Spleen (tissue), 11 donors: ENCODE measurements at regions not wholly inside any gene's neighbourhood (a gene's known extent, or its start where the extent isn't known, plus 50 kb on each side); places are given as distances from the start of the nearest gene placed in this dataset.
A peak's percentile ranks its signal among the peaks of the same experiment; 100 is the strongest.

Experiments used
- DNase-seq: peaks from one replicate; pipeline ENCODE4 v3.0.0-alpha.2; 2020
- H3K27ac ChIP-seq, 8 donors: fragments of 200-600 bp; sonication (generic) in 7 of 8; 1 replicate in 4 of 8; 2 replicates in 4 of 8; pipeline versions ENCODE4 v1.5.0 to v1.8.0; 2016 to 2021; ENCODE audit warnings: inconsistent platforms in 4 of 8, mild to moderate bottlenecking in 4 of 8, moderate library complexity in 1 of 8
- H3K27me3 ChIP-seq, 7 donors: fragments of 200-600 bp; sonication (generic) in 6 of 7; replicated peaks in 1 of 7; 1 replicate in 4 of 7; 2 replicates in 3 of 7; pipeline versions ENCODE4 v1.5.0 to v1.8.0; 2016 to 2021; ENCODE audit warnings: inconsistent platforms in 3 of 7, mild to moderate bottlenecking in 1 of 7
- H3K36me3 ChIP-seq, 6 donors: fragments of 200-600 bp; sonication (generic) in 5 of 6; 1 replicate in 4 of 6; 2 replicates in 2 of 6; pipeline versions ENCODE4 v1.5.0 to v1.8.0; 2016 to 2021; ENCODE audit warnings: inconsistent platforms in 2 of 6
- H3K4me1 ChIP-seq, 6 donors: fragments of 200-600 bp; sonication (generic) in 5 of 6; 1 replicate in 3 of 6; 2 replicates in 3 of 6; pipeline versions ENCODE4 v1.5.0 to v1.8.0; 2016 to 2021; ENCODE audit warnings: inconsistent platforms in 3 of 6
- H3K4me3 ChIP-seq, 8 donors: fragments of 200-600 bp; sonication (generic) in 7 of 8; 1 replicate in 4 of 8; 2 replicates in 4 of 8; pipeline versions ENCODE4 v1.5.0 to v1.8.0; 2016 to 2021; ENCODE audit warnings: inconsistent platforms in 4 of 8, mild to moderate bottlenecking in 4 of 8, moderate library complexity in 2 of 8
- H3K9me3 ChIP-seq, 8 donors: fragments of 200-600 bp; sonication (generic) in 7 of 8; 1 replicate in 4 of 8; 2 replicates in 4 of 8; pipeline versions ENCODE4 v1.5.0 to v1.8.0; 2016 to 2021; ENCODE audit warnings: inconsistent platforms in 4 of 8
- CTCF ChIP-seq, 11 experiments: fragments of 200-600 bp in 7 of 11; fragments of 450-650 bp in 4 of 11; sonication (generic) in 4 of 11; IDR thresholded peaks in 8 of 11; conservative IDR thresholded peaks in 3 of 11; 1 replicate in 7 of 11; 2 replicates in 4 of 11; pipeline versions ENCODE4 v1.4.0 to v1.8.0; 2016 to 2021; ENCODE audit warnings: antibody characterized with exemption in 11 of 11, inconsistent platforms in 4 of 11, mild to moderate bottlenecking in 1 of 11
- POLR2A ChIP-seq, 3 donors: fragments of 450-650 bp; IDR thresholded peaks; one replicate each; pipeline ENCODE4 v1.5.1; 2017; ENCODE audit warnings: antibody characterized with exemption in 3 of 3, mild to moderate bottlenecking in 1 of 3
- POLR2AphosphoS5 ChIP-seq, 3 donors: sonication (generic); formaldehyde crosslinking; IDR thresholded peaks; one replicate each; pipeline ENCODE4 v1.5.1; 2017; ENCODE audit warnings: antibody characterized with exemption in 3 of 3
- WGBS, 5 donors: extraction: QIAGEN DNeasy Blood & Tissue Kit in 3 of 5; methylation state at CpG; one replicate each; pipeline versions ENCODE4 v1.1.5 to v1.1.7; 2013 to 2018; 5-methylcytosine and 5-hydroxymethylcytosine counted together
- intact Hi-C: fragments of 100-400 bp; cut with DNase I; formaldehyde crosslinking; loops from one replicate; pipeline ENCODE4 v1.15.0; 2023; ENCODE audit warnings: low total_unique reads
- donor health status: healthy with polysubstance abuse.
- donor health status: DM: no; HTN: no; CAD: no; lungs with moderate emphysema.
- donor health status: DM: no; HTN: no; CAD: no.
- donor health status: Bipolar disorder and iron deficiency.
- donor health status: healthy.
- donor health status: DM: no; HTN: no; CAD: no.
- donor health status: DM: yes; HTN: yes; CAD: no.

DNA sequence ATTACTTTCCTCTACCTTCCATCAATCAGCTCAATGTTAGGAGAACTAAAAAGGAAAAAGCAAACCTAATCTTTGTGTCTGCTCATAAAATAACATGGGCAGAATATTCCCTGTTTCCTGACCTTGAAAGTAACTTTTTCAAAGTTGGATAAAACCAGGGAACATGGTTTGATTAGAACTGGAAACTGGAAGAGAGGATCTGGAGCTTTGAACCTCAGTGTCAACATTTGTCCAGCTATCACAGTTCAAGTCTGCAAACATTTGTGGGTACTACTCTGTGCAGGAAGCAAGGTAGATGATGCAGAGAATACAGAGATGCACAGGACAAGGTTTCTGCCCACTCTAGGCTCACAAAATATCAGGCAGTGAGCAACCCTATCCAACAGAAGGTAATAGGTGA lies 86.4 kb upstream of the TAB3 start:
- intact Hi-C loops = no loop called here
- Histone ChIP-seq H3K27me3 (peaks cover 0 to 5% (median 0%) of the 10 kb centered on the region in 7 donors), H3K36me3 (no peaks in the 10 kb centered on the region), H3K4me3 (no peak overlapping the region), H3K27ac (no peak overlapping the region), H3K4me1 (no peaks in the 10 kb centered on the region), H3K9me3 (no peaks in the 10 kb centered on the region)
- TF ChIP-seq CTCF (IDR thresholded peaks at IDR 0.05 in 8 of 11, conservative IDR thresholded peaks at IDR 0.05 in 3 of 11) = no peak
- TF ChIP-seq POLR2A (IDR thresholded peaks at IDR 0.05) = no peak
- no peak for DNase-seq

DNA sequence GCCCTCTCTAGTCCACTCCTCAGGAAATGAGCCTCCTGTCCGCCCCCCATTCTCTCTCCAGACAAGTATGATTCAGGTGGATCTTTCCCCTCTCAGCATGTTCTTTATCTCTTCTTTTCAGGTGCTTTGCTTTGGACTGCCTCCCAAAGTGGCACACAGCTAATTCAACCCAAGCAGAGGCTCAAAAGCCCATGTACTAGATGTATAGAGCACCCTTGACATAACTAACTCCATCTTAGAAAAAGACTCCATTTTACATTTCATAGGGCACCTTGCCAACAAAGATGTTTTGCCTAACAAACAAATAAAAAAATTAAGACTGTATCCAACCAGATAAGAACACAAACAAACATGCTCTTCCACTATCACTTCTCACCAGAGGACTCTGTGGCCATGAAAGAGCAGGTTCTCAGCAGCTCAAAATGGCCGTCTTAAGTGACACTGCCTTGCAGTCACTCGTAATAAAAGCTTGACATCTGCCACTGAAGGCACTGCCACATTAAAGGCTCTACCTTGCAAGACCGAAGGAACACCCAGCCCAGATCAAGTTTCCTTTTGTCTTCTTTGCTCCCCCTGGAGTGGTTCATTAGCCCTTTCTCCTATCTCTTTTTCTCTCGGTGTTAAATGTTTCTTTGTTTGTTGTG lies 84.9 kb upstream of the TAB3 start:
- DNase-seq = no peak
- Histone ChIP-seq H3K27ac (no peak overlapping the region), H3K36me3 (no peaks in the 10 kb centered on the region), H3K27me3 (peaks cover 0 to 6% (median 0%) of the 10 kb centered on the region in 7 donors), H3K9me3 (no peaks in the 10 kb centered on the region), H3K4me1 (no peaks in the 10 kb centered on the region), H3K4me3 (no peak overlapping the region)
- intact Hi-C loops = no loop called here
- TF ChIP-seq POLR2AphosphoS5 (IDR thresholded peaks at IDR 0.05) (no peak), POLR2A (IDR thresholded peaks at IDR 0.05) (no peak), CTCF (IDR thresholded peaks at IDR 0.05 in 8 of 11, conservative IDR thresholded peaks at IDR 0.05 in 3 of 11) (no peak)
- WGBS, 5 donors = 71 to 87% (median 78%) methylated on average over 5 of the region's 5 CpGs

GRCh38 chrX:30971774-30972603 lies 82.9 kb upstream of the TAB3 start:
- H3K27me3 ChIP-seq = peaks cover 0 to 6% (median 0%) of the 10 kb centered on the region in 7 donors
- H3K36me3 ChIP-seq = no peaks in the 10 kb centered on the region
- H3K27ac ChIP-seq = no peak overlapping the region
- no peak for DNase-seq
- WGBS, 5 donors = 8 to 21% (median 9%) methylated on average over 8 to 10 of the region's 10 CpGs
- no peaks in the 10 kb centered on the region for H3K4me1 ChIP-seq
- peak overlapping the region in 1 of 8 donors; percentile 38 for H3K4me3 ChIP-seq
- intact Hi-C loops = no loop called here
- TF ChIP-seq CTCF (IDR thresholded peaks at IDR 0.05 in 8 of 11, conservative IDR thresholded peaks at IDR 0.05 in 3 of 11) (peak in 10 of 11 experiments; percentile 8 to 67 (median 50)), POLR2AphosphoS5 (IDR thresholded peaks at IDR 0.05) (no peak)
- no peaks in the 10 kb centered on the region for H3K9me3 ChIP-seq

GRCh38 chrX:30967516-30967915 lies 78.5 kb upstream of the TAB3 start:
- Histone ChIP-seq H3K9me3 (no peaks in the 10 kb centered on the region), H3K36me3 (no peaks in the 10 kb centered on the region), H3K27me3 (peaks cover 0 to 6% (median 0%) of the 10 kb centered on the region in 7 donors), H3K4me3 (no peak overlapping the region), H3K4me1 (no peaks in the 10 kb centered on the region), H3K27ac (no peak overlapping the region)
- no peak for DNase-seq
- 53 to 69% (median 64%) methylated on average over 4 of the region's 4 CpGs for WGBS, 5 donors
- intact Hi-C loops = no loop called here
- TF ChIP-seq POLR2A (IDR thresholded peaks at IDR 0.05) (no peak), POLR2AphosphoS5 (IDR thresholded peaks at IDR 0.05) (no peak), CTCF (IDR thresholded peaks at IDR 0.05 in 8 of 11, conservative IDR thresholded peaks at IDR 0.05 in 3 of 11) (no peak)
